ENCODE measurements at regions not wholly inside any gene's neighbourhood (a gene's known extent, or its start where the extent isn't known, plus 50 kb on each side); places are given as distances from the start of the nearest gene placed in this dataset.

DNA sequence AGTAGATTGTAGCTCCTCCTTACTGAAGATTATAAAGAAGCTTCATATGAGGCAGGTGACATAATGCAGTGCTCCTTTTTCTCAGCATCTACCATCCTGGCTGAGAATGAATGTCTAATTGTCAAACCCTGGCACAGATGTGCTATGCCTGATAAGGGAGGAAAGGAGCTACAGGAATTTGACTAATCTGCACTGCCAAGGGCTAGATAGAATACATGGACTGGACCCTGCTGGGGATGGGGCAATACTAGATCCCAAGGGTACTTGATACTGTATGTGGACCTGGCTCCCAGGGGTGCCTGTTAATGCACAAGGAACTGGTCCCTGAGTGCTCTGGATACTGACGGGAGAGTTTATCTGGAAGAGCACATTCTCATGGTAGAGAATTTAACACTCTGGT, 362.2 kb upstream of the EMCN start:
- TF ChIP-seq, protein P1, sequence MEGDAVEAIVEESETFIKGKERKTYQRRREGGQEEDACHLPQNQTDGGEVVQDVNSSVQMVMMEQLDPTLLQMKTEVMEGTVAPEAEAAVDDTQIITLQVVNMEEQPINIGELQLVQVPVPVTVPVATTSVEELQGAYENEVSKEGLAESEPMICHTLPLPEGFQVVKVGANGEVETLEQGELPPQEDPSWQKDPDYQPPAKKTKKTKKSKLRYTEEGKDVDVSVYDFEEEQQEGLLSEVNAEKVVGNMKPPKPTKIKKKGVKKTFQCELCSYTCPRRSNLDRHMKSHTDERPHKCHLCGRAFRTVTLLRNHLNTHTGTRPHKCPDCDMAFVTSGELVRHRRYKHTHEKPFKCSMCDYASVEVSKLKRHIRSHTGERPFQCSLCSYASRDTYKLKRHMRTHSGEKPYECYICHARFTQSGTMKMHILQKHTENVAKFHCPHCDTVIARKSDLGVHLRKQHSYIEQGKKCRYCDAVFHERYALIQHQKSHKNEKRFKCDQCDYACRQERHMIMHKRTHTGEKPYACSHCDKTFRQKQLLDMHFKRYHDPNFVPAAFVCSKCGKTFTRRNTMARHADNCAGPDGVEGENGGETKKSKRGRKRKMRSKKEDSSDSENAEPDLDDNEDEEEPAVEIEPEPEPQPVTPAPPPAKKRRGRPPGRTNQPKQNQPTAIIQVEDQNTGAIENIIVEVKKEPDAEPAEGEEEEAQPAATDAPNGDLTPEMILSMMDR (IDR thresholded peaks at IDR 0.05; ENCODE audit: low read depth, low read length), result no peak
- no peak for TF ChIP-seq POLR2A (IDR thresholded peaks at IDR 0.05; ENCODE audit: extremely low read depth, insufficient read length)
- no peak for TF ChIP-seq MYC (IDR thresholded peaks at IDR 0.05; ENCODE audit: low read depth, low read length)
- TF ChIP-seq, protein P2, sequence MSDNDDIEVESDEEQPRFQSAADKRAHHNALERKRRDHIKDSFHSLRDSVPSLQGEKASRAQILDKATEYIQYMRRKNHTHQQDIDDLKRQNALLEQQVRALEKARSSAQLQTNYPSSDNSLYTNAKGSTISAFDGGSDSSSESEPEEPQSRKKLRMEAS (IDR thresholded peaks at IDR 0.05; ENCODE audit: low read depth, low read length), result no peak
